COLO829 (cell line): ENCODE measurements at regions not wholly inside any gene's neighbourhood (a gene's known extent, or its start where the extent isn't known, plus 50 kb on each side); places are given as distances from the start of the nearest gene placed in this dataset.
"Not testable (repeated sequence)": the region's sequence is repeated elsewhere in the genome, so short reads cannot be mapped to it uniquely, and the experiment has no call there.

Experiments
- DNase-seq: peaks from one replicate; pipeline ENCODE4 v3.0.0; 2012; ENCODE audit warnings: low spot score

DNA sequence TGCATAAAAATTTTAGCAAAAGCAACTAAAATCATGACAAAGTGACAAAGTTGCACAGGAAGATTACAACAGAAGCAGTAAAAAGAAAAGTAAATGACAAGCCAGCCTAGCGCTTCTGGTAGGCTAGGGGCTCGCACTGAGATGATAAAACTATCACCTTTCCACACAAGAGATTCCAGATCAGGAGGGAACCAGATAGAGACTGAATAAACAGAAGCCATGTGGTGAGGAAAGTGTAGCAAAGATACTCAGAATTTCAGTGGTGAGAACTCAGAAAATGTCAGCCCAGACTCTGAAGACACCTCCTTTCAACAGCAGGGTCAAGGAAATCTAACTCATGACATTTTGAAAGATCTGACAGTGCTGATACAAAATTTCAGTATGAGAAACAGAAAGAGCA is 77.4 kb upstream of the DNAJC10 start:
- no peak for DNase-seq

DNA sequence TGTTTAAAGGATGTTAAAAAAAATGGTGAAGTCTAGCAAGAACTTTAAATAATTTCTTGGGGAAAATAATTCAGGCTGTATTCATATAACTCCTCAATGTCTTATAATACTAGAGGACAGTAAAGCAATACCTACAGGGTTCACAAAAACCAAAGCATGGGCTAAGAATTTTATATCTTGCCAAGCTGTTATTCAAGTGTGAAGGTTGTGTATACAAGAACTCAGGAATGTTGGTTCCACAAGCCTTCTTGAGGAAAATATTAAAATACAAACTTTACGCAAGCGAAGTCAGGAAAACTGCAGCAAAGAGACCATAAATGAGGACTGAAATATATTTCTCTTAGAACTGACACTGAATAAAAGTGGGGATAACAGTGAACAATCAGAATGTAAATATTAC is 76.1 kb upstream of the DNAJC10 start:
- DNase-seq: no peak

DNA sequence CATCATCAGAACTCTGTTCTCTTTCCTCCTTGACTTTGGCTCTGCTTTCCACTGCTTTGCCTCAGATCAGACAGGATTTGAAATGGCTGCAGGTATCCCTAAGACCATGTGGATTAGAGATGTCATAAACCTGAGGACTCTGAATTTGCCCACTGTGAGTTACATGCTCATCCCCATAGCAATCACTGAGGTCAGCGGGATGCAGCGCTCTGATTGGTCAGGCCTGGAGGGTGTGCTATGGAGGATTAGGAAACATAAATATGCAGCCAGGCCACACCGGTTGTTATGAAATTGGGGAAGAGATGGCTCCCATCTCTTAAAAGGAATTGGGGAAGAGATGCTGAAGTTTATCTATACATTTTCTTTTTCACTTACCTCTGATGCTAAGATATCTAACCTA is 73.7 kb upstream of the DNAJC10 start:
- no peak for DNase-seq

- no peak for DNase-seq
Measured at GRCh38 chr2:182646763-182647498, 69.1 kb upstream of the DNAJC10 start.

DNA sequence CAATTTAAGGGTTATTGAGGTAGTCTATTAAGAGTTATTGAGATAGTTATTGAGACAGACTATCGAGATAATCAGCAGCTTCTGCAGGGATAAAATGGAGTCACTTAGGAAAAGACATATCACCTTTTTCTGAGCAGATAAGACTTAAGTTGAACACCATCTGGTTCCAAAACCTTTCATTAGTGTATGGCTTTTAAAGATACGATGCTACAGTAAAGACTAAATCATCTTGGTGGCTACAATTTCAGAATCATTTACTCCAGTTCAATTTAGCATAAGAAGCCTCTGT is 68.6 kb upstream of the DNAJC10 start:
- DNase-seq: no peak

DNA sequence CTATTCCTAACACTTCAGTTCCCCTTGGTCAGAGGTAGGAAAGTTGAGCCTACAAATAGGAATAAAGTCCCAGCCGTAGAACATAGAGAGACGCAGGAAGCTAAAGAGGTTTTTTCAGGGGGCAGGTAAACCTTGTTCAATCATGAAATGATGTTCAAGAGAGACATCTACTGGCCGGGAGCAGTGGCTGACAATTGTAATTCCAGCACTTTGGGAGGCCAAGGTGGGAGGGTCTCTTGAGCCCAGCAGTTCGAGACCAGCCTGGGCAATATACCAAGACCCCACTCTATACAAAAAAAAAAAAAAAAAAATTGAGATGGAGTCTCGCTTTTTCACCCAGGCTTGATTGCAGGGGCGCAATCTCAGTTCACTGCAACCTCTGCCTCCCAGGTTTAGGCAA is 66.7 kb upstream of the DNAJC10 start:
- DNase-seq: peak; percentile 9

DNA sequence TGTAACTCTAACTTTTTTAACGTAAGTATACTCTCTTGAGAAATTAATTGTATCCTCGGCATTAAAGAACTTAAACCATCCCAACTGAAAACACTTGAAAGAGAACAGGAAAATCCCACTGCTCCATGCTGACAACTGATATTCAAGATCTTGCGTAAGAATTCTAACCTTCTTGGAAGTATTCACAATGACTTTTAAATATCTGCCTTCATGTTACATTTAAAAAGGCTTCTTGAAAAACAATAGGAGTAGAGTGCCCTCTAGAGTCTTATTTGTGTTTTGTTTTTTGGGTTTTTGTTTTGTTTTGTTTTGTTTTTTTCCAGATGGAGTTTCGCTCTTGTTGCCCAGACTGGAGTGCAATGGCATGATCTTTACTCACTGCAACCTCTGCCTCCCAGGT is 65.4 kb upstream of the DNAJC10 start:
- peak; percentile 37 for DNase-seq

GRCh38 chr2:182652326-182652725 is 63.7 kb upstream of the DNAJC10 start:
- no peak for DNase-seq

- no peak for DNase-seq
Measured at GRCh38 chr2:182655750-182656149, 60.3 kb upstream of the DNAJC10 start.

GRCh38 chr2:182664212-182664611 is 51.8 kb upstream of the DNAJC10 start:
- DNase-seq: no peak

GRCh38 chr2:182665500-182665899 is 50.6 kb upstream of the DNAJC10 start:
- DNase-seq: not testable (repeated sequence)
